Gastrocnemius medialis (tissue), 4 donors: ENCODE measurements at regions not wholly inside any gene's neighbourhood (a gene's known extent, or its start where the extent isn't known, plus 50 kb on each side); places are given as distances from the start of the nearest gene placed in this dataset.

ENCODE experiments used
- CTCF ChIP-seq, 5 experiments: fragments of 450-650 bp in 3 of 5; fragments of 200-600 bp in 2 of 5; sonication (generic) in 2 of 5; IDR thresholded peaks in 4 of 5; conservative IDR thresholded peaks in 1 of 5; 1 replicate in 4 of 5; 2 replicates in 1 of 5; pipeline ENCODE4 v1.5.1; 2016 to 2019; ENCODE audit warnings: antibody characterized with exemption in 5 of 5, mild to moderate bottlenecking in 3 of 5, moderate library complexity in 3 of 5
- POLR2A ChIP-seq, 2 donors: fragments of 450-650 bp; IDR thresholded peaks; one replicate each; pipeline ENCODE4 v1.6.1; 2017; ENCODE audit warnings: antibody characterized with exemption in 2 of 2, mild to moderate bottlenecking in 2 of 2, moderate library complexity in 2 of 2

- TF ChIP-seq POLR2A (IDR thresholded peaks at IDR 0.05): no peak
- TF ChIP-seq CTCF (IDR thresholded peaks at IDR 0.05 in 4 of 5, conservative IDR thresholded peaks at IDR 0.05 in 1 of 5): no peak
These were observed 108.6 kb upstream of the USP24 start for GRCh38 chr1:55323760-55324159.
